ENCODE measurements at regions not wholly inside any gene's neighbourhood (a gene's known extent, or its start where the extent isn't known, plus 50 kb on each side); places are given as distances from the start of the nearest gene placed in this dataset.

DNA sequence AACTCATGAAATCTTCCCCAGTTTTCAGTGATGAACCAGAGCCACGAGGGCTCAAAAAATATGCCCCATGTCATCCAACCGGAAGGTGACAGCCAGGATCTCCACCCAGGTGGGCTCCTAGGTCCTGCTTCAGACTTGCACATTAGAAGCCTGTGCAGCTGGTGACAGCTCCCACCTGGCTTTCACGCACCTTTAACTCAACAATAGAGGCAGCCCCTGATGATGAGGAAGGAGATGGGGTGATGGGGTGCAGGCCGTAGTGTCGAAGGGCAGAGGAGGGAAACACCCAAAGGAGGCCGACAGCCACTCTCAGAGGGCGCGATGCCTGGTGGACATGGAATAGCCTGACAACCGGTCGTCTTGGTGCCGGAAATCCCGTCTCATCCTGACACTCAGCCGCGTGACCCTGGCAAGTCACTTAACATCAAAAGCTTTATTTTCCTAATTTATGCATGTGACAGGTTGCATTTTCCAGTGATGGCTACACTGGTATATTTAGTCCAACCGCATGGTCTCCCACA is 118.0 kb downstream of the SOX1 start:
- TF ChIP-seq, protein P1, sequence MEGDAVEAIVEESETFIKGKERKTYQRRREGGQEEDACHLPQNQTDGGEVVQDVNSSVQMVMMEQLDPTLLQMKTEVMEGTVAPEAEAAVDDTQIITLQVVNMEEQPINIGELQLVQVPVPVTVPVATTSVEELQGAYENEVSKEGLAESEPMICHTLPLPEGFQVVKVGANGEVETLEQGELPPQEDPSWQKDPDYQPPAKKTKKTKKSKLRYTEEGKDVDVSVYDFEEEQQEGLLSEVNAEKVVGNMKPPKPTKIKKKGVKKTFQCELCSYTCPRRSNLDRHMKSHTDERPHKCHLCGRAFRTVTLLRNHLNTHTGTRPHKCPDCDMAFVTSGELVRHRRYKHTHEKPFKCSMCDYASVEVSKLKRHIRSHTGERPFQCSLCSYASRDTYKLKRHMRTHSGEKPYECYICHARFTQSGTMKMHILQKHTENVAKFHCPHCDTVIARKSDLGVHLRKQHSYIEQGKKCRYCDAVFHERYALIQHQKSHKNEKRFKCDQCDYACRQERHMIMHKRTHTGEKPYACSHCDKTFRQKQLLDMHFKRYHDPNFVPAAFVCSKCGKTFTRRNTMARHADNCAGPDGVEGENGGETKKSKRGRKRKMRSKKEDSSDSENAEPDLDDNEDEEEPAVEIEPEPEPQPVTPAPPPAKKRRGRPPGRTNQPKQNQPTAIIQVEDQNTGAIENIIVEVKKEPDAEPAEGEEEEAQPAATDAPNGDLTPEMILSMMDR (IDR thresholded peaks at IDR 0.05) = no peak
- no peak for TF ChIP-seq POLR2A (IDR thresholded peaks at IDR 0.05)

Data from testis (tissue), 2 donors.